ENCODE measurements at regions not wholly inside any gene's neighbourhood (a gene's known extent, or its start where the extent isn't known, plus 50 kb on each side); places are given as distances from the start of the nearest gene placed in this dataset.

DNA sequence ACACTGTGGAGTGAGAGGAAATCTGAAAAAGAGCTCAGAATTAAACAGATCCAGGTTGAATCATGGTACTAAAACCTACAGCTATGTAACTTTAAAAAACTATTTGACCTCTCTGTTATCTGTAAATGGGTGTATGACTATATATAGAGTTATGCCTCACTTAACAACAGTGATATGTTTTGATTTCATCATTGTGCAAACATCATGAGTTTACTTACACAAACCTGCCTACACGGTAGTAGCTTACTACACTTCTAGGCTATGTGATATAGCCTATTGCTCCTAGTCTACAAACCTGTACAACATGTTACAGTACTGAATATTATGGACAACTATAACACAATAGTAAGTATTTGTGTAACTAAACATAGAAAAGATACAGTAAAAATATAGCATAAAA is 191.6 kb upstream of the MEIS2 start:
- no peak overlapping the region for H2BK120ac ChIP-seq (ENCODE audit: low read depth, low read length, poor library complexity, severe bottlenecking)
- no peak overlapping the region for H4K5ac ChIP-seq (ENCODE audit: insufficient read length, low read depth, low read length)
- H3K14ac ChIP-seq (ENCODE audit: insufficient read depth, low read length) = no peak overlapping the region
- H3K27ac ChIP-seq (ENCODE audit: insufficient read length, low read depth, low read length) = no peak overlapping the region
- Mint-ChIP-seq H3K27ac (no peak overlapping the region), H3K4me1 (no peaks in the 10 kb centered on the region), H3K9me3 (peaks cover 0 to 2% of the 10 kb centered on the region in 2 experiments; a peak in 1 of 5 replicates), H3K36me3 (ENCODE audit: insufficient read depth in 1 of 3, low read depth in 3 of 3) (no peaks in the 10 kb centered on the region), H3K4me3 (no peak overlapping the region), H3K27me3 (ENCODE audit: low read depth) (no peaks in the 10 kb centered on the region)
- H4K91ac ChIP-seq (ENCODE audit: insufficient read length, low read depth, low read length) = no peak overlapping the region
- no peak overlapping the region for H2AK5ac ChIP-seq (ENCODE audit: insufficient read length, low read length)
- H3K79me2 ChIP-seq (ENCODE audit: insufficient read depth, low read length) = no peaks in the 10 kb centered on the region
- no peaks in the 10 kb centered on the region for H3K27me3 ChIP-seq (ENCODE audit: insufficient read depth, low read length)
- no peak overlapping the region for H3K18ac ChIP-seq (ENCODE audit: insufficient read length, low read depth, low read length)
- no peak overlapping the region for H3K4ac ChIP-seq (ENCODE audit: low read depth, low read length)
- no peak overlapping the region for H3K9ac ChIP-seq (ENCODE audit: extremely low read depth, insufficient read length, low read length)
- no peak overlapping the region for H3K56ac ChIP-seq (ENCODE audit: insufficient read length, low read depth, low read length)
- no peak overlapping the region for H2BK15ac ChIP-seq (ENCODE audit: low read depth, low read length)
- H4K20me1 ChIP-seq (ENCODE audit: control insufficient read depth, insufficient read depth, insufficient read length) = no peaks in the 10 kb centered on the region
- H3K23me2 ChIP-seq (ENCODE audit: insufficient read length, low read depth, low read length, poor library complexity, severe bottlenecking) = no peaks in the 10 kb centered on the region
- no peaks in the 10 kb centered on the region for H3K79me1 ChIP-seq (ENCODE audit: insufficient read depth, low read depth, low read length, poor library complexity, severe bottlenecking)
- no peak overlapping the region for H3K23ac ChIP-seq (ENCODE audit: insufficient read length, low read depth, low read length)
- WGBS (ENCODE audit: extremely low coverage, insufficient read length, low lambda C conversion rate) = no CpG with 5 or more reads among the region's 1 CpG
- H3K9me3 ChIP-seq (ENCODE audit: control insufficient read depth, low read depth, low read length) = no peaks in the 10 kb centered on the region
- H3K4me1 ChIP-seq (ENCODE audit: insufficient read depth, low read length) = no peaks in the 10 kb centered on the region
- H2BK5ac ChIP-seq (ENCODE audit: insufficient read length, low read length) = no peak overlapping the region
- TF ChIP-seq, protein P1, sequence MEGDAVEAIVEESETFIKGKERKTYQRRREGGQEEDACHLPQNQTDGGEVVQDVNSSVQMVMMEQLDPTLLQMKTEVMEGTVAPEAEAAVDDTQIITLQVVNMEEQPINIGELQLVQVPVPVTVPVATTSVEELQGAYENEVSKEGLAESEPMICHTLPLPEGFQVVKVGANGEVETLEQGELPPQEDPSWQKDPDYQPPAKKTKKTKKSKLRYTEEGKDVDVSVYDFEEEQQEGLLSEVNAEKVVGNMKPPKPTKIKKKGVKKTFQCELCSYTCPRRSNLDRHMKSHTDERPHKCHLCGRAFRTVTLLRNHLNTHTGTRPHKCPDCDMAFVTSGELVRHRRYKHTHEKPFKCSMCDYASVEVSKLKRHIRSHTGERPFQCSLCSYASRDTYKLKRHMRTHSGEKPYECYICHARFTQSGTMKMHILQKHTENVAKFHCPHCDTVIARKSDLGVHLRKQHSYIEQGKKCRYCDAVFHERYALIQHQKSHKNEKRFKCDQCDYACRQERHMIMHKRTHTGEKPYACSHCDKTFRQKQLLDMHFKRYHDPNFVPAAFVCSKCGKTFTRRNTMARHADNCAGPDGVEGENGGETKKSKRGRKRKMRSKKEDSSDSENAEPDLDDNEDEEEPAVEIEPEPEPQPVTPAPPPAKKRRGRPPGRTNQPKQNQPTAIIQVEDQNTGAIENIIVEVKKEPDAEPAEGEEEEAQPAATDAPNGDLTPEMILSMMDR (conservative IDR thresholded peaks at IDR 0.05) = no peak
- no peak overlapping the region for H2BK20ac ChIP-seq (ENCODE audit: low read depth, low read length, poor library complexity, severe bottlenecking)
- no peak overlapping the region for H3K4me2 ChIP-seq (ENCODE audit: insufficient read depth, insufficient read length, low read length)
- H4K8ac ChIP-seq (replicated peaks; ENCODE audit: insufficient read length, low read depth, low read length) = no peak overlapping the region
- no peak overlapping the region for H3T11ph ChIP-seq (ENCODE audit: low read length)
- no peak overlapping the region for H2BK12ac ChIP-seq (ENCODE audit: insufficient read length, low read depth, low read length)
- DNase-seq = no peak
- no peak overlapping the region for H2AFZ ChIP-seq (ENCODE audit: low read length)
